Activated CD4-positive, alpha-beta T cell treated with anti-CD3 and anti-CD28 coated beads for 48 hours (primary cell): ENCODE measurements at regions not wholly inside any gene's neighbourhood (a gene's known extent, or its start where the extent isn't known, plus 50 kb on each side); places are given as distances from the start of the nearest gene placed in this dataset.
"Not testable (repeated sequence)": the region's sequence is repeated elsewhere in the genome, so short reads cannot be mapped to it uniquely, and the experiment has no call there.

ENCODE experiments used
- DNase-seq: peaks from one replicate; pipeline ENCODE4 v3.0.0-alpha.2; 2020

DNA sequence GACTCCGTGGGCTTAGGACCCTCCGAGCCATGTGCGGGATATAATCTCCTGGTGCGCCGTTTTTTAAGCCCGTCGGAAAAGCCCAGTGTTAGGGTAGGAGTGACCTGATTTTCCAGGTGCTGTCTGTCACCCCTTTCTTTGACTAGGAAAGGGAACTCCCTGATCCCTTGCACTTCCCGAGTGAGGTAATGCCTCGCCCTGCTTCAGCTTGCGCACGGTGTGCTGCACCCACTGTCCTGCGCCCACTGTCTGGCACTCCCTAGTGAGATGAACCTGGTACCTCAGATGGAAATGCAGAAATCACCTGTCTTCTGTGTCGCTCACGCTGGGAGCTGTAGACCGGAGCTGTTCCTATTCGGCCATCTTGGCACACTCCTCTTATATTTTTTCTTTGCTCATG, 95.1 kb upstream of the FRMD4B start:
- not testable (repeated sequence) for DNase-seq

GRCh38 chr3:69474186-69474585, 88.3 kb upstream of the FRMD4B start:
- DNase-seq, result no peak

GRCh38 chr3:69472093-69472492, 86.2 kb upstream of the FRMD4B start:
- no peak for DNase-seq

DNA sequence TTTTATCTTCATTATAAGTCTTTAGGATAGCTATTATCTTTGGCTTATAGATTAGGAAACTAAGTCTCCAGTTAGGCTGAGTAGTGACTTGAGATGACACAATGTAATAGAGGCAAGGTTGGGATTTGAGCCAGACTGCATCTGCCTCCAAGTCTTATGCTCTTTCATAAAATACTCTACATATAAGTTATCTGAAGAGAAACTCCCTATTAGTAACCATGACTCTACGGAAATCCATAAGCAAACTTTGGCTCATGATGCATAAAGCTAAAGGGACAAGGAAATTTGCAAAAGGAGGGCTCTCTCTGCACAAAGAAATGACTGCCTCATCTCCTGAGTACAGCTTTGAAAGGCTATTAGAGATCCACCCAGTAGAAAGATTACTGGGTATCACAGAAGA, 77.6 kb upstream of the FRMD4B start:
- DNase-seq, result no peak

DNA sequence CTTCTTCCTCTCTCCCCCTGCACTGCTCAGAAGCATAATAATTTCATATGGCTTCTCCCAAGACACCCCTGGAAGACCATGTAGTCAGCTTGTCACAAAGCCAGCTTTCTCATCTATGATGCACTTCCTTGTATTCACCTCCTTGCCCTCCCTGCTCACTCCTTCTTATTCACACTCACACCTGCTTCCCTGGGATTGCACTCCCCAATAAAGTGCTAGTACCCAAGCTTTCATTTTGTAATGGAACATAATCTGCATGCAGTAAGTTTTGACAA, 76.9 kb upstream of the FRMD4B start:
- no peak for DNase-seq

- DNase-seq, result no peak
Observed at GRCh38 chr3:69462022-69462825, 76.3 kb upstream of the FRMD4B start.

- no peak for DNase-seq
Observed at GRCh38 chr3:69460034-69460433, 74.1 kb upstream of the FRMD4B start.

DNA sequence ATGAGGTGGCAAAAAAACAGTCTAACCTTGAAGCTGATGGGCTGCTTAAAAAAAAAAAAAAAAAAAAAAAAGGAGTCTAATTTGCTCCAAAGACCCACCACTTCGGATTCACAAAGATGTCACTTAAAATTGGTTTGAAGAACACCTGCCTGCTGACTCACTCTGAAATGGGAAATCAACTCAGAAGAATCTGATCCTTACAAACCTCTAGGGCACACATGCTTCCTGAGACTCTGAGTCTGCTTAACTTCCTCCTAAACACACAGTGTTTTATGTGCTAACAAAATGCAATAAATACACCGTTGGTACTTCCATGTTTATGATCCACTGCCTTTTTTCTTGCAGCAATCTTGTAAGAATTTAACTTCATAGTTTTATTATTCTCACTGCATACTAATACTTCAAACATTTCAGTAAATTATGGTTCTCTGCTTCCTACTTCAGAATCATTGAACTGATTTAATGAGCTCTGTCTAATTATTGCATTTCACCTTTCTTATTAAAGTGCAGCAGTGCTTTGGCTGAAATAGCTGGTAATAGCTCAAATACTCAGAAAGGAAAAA, 73.0 kb upstream of the FRMD4B start:
- DNase-seq, result no peak

DNA sequence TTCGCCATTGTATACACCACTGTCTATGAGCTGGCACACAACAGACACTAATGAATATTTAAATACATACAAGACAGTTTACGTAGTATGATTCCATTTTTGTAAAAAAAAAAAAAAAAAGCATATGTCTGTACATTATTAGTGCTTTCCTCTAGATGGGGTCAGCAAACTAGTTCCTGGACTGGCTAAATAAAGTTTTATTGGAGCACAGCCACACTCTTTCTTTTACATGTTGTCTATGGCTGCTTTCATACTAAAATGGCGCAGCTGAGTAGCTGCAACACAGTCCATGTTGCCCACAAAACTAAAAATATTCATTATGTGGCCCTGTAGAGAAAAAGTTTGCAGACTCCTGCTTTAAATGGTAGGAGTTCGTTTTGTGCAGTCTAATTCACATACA, 70.7 kb upstream of the FRMD4B start:
- no peak for DNase-seq

- DNase-seq, result no peak
Observed at GRCh38 chr3:69454204-69454787, 68.4 kb upstream of the FRMD4B start.

DNA sequence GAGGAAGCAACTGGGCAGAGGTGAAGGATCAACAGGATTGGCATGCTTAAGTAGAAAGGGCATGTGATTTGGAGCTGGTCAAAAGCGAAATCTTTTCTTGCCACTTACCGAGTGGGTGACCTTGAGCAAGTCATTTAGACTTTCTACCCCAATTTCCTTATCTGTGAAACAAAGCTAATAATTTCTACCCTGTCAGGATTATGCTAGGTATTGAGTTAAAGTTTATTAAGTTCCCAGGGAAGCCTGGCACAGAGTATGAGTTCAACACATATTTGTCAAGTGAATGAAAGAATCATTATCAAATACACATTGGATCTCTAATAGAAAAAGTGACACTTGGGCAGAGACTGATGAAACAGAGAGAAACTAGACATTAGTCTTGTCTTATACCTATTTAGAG, 66.4 kb upstream of the FRMD4B start:
- no peak for DNase-seq

DNA sequence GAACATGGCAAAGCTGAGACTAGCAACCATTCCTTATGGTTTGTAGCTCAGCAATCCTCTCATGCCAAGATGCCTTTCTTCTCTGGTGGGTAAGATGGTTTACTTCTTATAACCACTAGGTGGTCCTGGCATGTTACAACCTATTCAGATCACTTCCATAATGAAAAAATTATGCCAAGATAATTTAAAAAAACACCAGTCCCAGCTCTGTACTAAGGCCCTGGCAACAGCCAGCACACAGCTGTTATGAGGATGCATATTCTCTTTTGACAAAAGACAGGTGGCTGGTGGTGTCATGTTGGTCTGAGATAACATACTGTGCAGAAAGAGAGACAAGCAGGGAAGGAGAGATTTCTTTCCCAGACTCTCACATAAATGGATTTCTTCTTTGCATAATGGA, 65.7 kb upstream of the FRMD4B start:
- no peak for DNase-seq

GRCh38 chr3:69448877-69449276, 63.0 kb upstream of the FRMD4B start:
- no peak for DNase-seq

DNA sequence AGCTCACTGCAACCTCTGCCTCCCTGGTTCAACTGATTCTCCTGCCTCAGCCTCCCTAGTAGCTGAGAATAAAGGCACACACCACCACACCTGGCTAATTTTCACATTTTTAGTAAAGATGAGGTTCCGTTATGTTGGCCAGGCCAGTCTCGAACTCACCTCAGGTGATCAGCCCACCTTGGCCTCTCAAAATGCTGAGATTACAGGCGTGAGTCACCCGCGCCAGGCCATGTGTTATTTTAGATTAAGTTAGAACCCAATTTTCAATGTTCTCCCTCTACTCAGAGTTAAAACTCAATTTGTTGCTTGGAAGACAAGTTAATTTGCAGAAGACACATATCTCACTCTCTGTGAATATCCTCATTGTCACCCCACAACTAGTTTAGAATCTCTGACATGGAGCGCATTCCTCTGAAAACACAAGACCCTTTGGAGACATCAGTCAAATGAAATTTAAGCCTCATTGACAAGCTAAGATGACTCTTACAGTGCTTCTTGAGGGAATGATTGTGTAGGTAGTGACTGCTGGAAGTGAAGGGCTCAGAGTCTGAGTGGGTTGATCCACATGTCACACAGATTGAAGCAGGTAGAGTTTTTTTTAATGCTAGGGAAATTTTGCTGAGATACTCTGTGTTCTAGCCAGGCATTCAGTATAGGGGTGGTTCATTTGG, 60.6 kb upstream of the FRMD4B start:
- no peak for DNase-seq

DNA sequence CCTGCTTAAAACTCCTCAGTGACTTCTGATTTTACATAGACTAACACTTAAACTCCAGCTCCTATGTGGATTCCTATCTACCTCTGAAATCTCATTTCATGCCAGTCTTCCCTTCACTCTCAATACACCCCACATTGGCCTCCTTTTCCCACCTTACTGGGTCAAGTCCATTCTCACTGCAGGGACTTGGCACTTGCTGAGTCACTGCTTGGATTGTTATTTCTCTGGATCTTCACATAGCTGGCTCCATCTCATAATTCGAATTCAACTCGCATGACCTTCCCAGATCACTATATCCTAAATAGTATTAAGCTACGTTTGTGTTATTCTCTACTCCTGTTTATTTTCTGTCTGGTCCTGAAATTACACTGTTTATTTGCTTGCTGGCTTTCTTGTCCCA, 59.6 kb upstream of the FRMD4B start:
- DNase-seq, result no peak

DNA sequence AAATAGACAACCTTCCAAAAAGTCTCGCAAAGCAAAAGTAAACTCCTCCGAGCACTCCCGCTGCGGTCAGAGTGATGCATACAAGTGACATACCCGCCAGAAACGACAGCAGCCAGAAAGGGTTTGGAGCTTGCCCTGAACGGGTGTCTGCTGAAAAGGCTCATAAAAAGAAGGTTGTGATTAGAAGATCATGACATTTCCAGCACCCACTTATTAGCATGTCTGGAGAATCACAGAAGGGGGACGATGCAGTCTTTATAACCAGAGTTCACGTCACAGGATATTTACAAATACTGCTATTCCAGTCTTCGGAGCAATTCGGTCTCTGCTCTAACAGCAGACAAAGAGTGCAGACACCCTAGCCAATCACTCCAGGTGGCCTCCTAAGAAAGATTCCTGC, 59.1 kb upstream of the FRMD4B start:
- DNase-seq, result no peak

- DNase-seq, result no peak
Observed at GRCh38 chr3:69443457-69443920, 57.6 kb upstream of the FRMD4B start.

GRCh38 chr3:69442771-69443311, 57.0 kb upstream of the FRMD4B start:
- peak; percentile 25 for DNase-seq

DNA sequence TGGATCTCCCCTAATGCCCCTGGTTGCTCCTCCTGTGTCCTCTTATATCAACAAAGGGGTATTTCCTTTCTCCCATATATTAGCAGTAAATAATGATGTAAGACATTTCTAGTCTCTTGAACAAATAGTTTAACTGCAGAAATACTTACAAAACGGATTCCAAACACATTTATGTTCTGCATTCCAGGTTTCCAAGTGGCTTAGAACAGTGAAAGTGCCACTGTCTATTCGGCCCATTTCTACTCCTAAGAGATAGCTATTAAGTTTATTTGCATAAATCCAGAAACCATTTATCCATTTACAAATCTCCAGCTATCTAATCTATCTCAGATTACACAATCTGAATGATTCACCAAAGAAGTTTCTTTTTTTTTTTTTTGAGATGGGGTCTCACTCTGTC, 55.8 kb upstream of the FRMD4B start:
- no peak for DNase-seq

DNA sequence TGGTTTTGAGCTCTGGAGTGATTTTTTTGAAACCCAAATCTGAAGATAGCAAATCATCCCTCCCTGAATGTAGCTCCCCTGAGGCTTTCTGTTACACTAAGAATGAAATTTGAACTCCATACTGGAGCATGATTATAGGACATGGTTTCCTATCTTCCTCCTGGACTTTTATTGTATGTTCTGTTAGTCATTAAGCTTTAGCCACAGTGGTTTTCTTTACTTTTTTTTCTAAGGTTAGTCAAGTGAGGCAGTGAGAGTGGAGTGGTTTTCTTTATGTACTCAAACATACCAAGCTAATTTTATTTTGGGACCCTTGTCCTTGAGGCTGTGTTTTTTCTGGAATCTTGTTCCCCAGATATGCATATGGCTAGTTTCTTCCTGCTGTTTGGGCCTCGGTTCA, 55.2 kb upstream of the FRMD4B start:
- no peak for DNase-seq

- DNase-seq, result no peak
Observed at GRCh38 chr3:69439643-69440270, 53.9 kb upstream of the FRMD4B start.

DNA sequence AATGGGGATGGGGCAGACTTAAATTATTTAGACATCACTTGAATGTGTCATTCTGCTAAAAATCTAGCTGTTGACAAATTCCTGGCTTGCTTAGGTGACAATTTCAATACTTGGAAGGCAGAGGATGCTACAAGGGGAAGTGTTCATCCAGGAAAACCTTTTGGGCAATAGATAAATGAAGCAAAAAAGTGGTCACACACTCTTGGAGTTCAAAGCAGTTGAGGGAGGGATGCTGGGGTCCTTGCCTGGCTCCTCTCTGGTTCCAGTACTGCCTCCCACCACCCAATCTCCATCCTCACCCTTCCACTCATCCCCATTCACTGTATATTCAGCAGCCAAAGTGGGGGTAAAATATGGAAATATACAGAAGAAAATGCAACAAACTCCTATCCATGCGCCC, 52.6 kb upstream of the FRMD4B start:
- no peak for DNase-seq
